Suppressor macrophage treated with lipopolysaccharide for 4 hours (primary cell): ENCODE measurements at regions not wholly inside any gene's neighbourhood (a gene's known extent, or its start where the extent isn't known, plus 50 kb on each side); places are given as distances from the start of the nearest gene placed in this dataset.

Source experiments
- DNase-seq: peaks from one replicate; pipeline ENCODE4 v3.0.0-alpha.2; 2020

DNA sequence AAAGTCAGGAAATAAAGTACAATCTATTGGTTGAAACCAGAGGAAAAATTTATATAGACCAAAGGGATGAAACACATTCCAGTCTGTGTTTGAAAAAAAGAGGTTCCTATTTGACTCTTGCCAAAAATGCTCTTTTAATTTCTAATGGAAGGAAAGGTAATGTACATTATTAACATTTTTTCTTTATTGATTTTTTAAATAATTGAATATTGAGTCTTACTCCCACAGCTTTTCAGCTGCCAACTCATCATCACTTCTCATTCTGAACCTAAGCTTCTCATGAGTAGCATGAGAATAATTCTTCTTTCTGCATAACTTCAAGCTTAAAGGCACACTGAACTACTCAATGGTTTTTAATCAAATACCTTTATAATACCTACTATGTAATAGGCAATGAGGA lies 49.8 kb upstream of the FHIP2A start:
- no peak for DNase-seq
